HG03571 (cell line): ENCODE measurements at regions not wholly inside any gene's neighbourhood (a gene's known extent, or its start where the extent isn't known, plus 50 kb on each side); places are given as distances from the start of the nearest gene placed in this dataset.
"Not testable (repeated sequence)": the region's sequence is repeated elsewhere in the genome, so short reads cannot be mapped to it uniquely, and the experiment has no call there.

Source experiments
- ATAC-seq: cut with Tn5 transposase; IDR thresholded peaks from one replicate; pipeline ENCODE4 v1.9.1; 2021; ENCODE audit not compliant: unreplicated experiment

- no peak for ATAC-seq
Observed at GRCh38 chr4:132085105-132085504, 1064.0 kb upstream of the PCDH10 start.

DNA sequence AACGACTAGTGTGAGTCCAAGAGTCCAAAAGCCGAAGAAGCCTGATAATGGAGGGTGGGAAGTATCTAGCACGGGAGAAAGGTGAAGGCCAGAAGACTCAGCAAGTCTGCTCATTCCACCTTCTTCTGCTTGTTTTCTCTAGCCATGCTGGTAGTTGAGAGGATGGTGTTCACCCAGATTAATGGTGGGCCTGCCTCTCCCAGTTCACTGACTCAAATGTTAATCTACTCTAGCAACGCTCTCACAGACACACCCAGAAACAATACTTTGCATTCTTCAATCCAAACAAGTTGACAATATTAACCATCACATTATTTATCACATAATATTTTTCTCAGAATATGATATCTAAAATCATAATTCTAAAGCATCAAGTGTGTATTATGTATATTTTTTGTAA, 1055.1 kb upstream of the PCDH10 start:
- no peak for ATAC-seq

DNA sequence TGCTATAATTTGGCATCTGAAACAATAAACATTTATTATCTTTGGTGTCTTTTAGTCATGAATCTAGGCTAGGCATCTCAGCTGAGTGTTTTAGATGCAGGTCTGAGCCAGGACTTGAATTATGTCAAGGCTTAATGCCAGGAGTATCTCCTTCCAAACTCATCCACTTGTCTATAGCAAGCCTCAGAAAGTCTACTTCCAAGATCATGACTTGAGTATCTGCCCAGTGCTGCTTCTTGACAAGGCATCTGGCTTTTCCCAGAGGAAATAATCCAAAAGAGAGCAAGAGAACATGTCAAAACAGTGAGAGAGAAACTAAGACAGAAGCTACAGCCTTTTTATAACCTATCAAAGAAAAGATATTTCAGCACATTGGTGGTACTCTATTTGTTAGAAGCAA, 1052.1 kb upstream of the PCDH10 start:
- no peak for ATAC-seq

GRCh38 chr4:132101526-132101925, 1047.6 kb upstream of the PCDH10 start:
- no peak for ATAC-seq

DNA sequence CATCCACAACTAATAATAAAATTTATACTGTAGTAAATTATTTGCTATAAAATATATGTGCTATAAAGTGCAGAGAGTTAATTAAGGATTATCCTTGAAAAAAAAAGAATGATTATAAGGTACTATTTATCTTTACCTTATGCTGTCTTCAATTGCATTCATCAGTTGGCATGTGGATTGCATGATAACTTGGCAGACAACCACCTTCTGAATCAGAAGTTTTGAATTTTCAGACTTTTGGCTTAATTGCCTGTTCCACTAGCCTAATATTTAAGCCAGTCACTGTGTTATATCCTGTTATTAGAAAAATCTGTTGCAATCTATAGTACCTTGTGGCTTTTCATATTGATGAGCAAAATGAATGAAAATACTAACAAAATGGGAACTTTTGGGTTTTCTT, 1040.3 kb upstream of the PCDH10 start:
- ATAC-seq: no peak

DNA sequence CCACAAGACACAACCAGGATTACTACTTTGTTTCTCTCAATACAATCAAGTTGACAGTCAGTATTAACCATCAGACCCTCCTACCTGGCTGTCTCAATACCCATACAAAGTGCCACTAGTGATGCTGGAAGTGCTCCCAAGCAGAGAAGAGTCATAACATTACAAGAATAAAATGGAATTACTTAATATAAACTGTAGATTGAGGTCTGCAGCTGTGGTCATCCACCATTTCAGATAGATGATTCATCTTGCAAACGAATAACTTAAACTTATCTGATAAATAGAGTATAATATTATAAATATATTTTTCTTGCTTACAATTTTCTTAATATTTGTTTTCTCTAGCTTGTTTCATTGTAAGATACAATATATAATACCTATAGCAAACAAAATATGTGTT, 1034.2 kb upstream of the PCDH10 start:
- no peak for ATAC-seq

DNA sequence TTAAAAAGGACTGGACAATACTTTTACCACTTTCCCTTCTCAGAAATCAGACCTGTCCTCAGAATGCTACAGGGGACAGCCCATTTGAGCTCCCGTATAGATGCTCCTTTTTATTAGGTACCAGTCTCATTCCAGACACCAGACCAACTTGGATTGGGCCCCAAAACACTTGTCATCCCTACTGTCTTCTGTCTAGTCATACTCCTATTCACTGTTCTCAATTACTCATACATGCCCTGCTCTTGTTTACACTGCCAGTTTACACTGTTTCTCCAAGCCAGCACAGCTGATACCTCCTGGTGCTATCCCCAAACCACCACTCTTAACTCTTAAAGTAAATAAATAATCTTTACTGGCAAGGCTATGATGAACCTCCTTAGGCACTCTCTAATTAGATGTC, 1026.4 kb upstream of the PCDH10 start:
- not testable (repeated sequence) for ATAC-seq

GRCh38 chr4:132123870-132124623, 1025.0 kb upstream of the PCDH10 start:
- ATAC-seq: peak; percentile 62

DNA sequence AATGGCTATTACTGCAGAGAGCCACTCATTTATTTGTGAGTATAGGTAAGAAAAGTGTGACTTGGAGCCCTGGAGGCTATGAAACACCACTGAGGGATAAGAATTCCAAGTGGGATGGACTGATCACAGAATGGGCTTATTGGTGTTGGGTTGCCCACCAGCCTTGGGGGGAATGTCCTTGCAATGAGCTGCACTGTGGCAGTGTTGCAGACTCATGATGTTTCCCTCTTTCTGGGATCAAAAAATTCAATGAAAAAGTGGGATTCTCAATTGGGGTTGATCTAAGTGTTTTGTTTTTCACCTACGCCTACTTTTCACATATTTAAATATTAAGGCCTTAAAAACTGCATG, 1024.5 kb upstream of the PCDH10 start:
- ATAC-seq: no peak

GRCh38 chr4:132125131-132125530, 1024.0 kb upstream of the PCDH10 start:
- no peak for ATAC-seq

- no peak for ATAC-seq
Observed at GRCh38 chr4:132132433-132132832, 1016.7 kb upstream of the PCDH10 start.

DNA sequence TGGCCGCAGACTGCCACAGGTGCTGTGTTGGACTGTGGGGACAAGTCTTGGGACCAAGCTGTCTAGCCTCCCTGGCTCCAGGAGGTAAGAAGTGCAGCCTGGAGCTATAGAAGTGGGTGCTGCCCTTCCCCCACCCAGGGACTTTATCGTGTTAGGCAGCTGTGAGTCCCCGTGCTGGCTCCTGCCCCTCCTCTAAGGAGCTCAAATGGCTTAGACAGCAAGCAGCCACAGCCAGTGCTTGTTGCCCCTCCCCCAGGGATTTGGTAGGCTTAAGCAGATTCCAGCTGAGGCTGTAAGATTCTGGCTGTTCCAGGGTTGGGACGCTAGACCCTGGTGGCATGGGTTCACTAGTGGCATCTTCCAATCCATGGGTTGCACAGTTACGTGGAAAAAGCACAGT, 979.4 kb upstream of the PCDH10 start:
- no peak for ATAC-seq

- no peak for ATAC-seq
Observed at GRCh38 chr4:132180020-132180427, 969.1 kb upstream of the PCDH10 start.

- ATAC-seq: no peak
Observed at GRCh38 chr4:132195176-132195575, 953.9 kb upstream of the PCDH10 start.

GRCh38 chr4:132203618-132204017, 945.5 kb upstream of the PCDH10 start:
- ATAC-seq: no peak

DNA sequence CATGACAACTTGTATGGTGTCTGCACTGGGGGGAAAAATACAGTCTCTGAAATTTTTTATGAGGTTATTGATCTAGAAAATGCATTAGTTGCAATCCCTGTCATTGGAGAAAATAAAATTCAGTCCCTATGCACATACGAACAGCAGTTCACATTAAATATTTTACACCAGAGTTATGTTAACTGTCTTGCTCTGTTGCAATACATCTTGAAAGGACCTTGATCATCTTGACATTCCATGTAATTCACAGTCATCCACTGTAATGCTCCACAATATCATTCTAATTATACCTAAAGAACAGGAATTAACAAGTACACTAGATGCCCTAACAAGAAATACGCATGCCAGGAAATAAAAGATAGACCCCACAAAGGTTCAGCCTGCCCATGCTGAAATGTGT, 934.6 kb upstream of the PCDH10 start:
- no peak for ATAC-seq

- ATAC-seq: no peak
Observed at GRCh38 chr4:132218406-132218805, 930.7 kb upstream of the PCDH10 start.

DNA sequence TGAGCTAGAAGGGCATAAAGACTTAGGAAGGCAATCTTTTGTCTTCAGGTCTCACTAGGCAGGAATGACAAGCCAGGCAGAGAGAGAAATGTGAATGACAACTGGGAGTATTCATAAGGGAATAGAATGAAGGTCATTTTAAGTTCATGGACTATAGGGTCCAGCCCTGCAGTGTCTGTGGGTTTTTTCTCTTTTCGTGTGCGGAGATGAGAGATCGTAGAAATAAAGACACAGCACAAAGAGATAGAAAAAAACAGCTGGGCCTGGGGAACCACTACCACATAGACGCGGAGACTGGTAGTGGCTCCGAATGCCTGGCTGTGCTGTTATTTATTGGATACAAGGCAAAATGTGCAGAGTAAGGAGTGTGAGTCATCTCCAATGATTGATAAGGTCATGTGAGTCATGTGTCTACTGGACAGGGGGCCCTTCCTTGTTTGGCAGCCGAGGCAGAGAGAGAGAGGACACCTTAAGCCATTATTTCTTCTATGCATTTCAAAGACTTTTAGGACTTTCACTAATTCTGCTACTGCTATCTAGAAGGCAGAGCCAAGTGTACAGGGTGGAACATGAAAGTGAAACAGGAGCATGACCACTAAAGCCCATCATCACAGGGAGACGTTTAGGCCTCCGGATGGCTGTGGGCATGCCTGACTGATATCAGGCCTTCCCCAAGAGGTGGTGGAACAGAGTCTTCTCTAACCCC, 921.8 kb upstream of the PCDH10 start:
- ATAC-seq: no peak

DNA sequence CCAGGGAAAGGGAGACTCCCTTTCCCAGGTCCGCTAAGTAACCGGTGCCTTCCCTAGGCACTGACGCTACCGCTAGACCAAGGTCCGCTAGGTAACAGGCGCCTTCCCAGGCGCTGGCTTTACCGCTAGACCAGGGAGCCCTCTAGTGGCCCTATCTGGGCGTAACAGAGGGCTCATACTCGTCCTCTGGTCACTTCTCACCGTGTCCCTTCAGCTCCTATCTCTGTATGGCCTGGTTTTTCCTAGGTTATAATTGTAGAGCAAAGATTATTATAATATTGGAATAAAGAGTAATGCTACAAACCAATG, 921.3 kb upstream of the PCDH10 start:
- not testable (repeated sequence) for ATAC-seq

GRCh38 chr4:132228676-132229075, 920.4 kb upstream of the PCDH10 start:
- ATAC-seq: no peak

- ATAC-seq: no peak
Observed at GRCh38 chr4:132230025-132230424, 919.1 kb upstream of the PCDH10 start.

DNA sequence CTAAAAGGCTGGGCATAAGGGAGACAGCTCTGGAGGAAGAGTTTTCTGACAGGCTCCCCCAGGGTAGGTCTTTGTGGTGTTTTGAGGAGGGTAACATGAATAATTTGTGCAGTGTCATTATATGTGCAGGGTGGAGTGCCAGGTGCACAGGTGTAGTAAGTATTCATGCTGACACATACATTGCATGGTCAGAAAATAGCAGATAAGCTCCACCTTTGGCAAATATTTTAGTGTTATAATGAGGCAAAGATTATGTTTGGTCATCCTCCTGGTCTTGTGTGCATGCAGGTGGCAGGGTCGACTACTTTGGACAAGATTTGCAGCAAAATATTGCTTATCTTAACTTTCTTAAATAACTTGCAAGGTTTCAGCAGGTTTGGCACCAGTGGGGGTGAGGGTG, 910.4 kb upstream of the PCDH10 start:
- no peak for ATAC-seq

DNA sequence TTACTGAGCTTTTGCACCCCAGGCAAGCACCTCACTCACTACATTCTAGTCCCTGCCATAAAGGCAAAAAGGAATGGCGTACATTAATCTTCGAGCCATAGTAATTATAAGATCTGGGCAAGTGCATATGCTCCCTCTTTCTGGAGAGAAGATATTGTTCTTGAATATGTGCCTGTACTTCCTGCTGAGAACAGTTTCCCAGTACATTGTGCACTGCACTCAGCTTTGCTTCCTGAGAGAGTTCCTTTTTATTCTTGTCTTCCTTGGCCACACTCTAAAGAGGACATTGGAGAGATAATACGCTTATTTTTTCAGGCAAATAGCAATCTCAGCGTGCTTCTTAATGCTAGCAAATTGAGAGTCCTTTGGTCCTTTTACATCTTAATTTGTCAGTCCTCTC, 909.0 kb upstream of the PCDH10 start:
- ATAC-seq: no peak
